ENCODE measurements at regions not wholly inside any gene's neighbourhood (a gene's known extent, or its start where the extent isn't known, plus 50 kb on each side); places are given as distances from the start of the nearest gene placed in this dataset.

DNA sequence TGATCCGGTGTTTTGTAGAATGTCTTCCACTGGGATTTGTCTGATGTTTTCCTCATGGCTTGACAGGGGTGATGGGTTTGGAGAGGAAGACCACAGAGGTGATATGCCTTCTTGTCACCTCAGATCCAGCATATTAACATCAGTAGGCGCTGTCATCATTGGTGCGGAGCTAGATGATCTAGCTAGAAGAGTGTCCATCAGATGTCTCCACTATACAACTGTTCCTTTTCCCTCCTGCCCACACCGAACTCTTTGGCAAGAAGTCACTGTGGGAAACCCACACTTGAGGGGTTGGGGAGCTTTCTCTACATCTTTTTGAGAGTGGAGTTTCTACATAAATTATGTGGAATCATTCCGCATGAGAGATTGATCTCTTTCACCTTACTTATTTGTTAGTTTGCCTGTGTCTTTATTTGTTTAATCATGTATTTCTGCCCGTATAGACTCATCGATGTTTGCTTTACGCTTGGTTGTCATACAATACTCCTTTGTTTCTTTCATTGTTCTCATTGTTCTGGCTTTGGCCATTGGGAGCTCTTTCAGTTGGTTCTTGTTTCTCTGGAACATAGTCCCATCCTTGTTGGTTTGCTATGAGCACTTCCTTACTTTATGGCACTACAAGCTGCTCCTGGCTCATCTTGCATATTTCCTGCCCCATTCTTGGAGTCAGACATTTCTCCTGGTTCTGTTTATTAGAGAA, 1420.3 kb downstream of the BRD1 start:
- TF ChIP-seq CTCF (IDR thresholded peaks at IDR 0.05; ENCODE audit: low read depth, low read length): no peak
- TF ChIP-seq POLR2A (IDR thresholded peaks at IDR 0.05; ENCODE audit: extremely low read depth, insufficient read length): no peak
- no peak for TF ChIP-seq MYC (IDR thresholded peaks at IDR 0.05; ENCODE audit: low read depth, low read length)

Data from NB4 (cell line).